Neural cell (in vitro differentiated cells): ENCODE measurements at regions not wholly inside any gene's neighbourhood (a gene's known extent, or its start where the extent isn't known, plus 50 kb on each side); places are given as distances from the start of the nearest gene placed in this dataset.

Experiments
- CTCF ChIP-seq: fragments of 450-650 bp; IDR thresholded peaks from 2 replicates; pipeline ENCODE4 v1.5.1; 2014; ENCODE audit warnings: antibody characterized with exemption, mild to moderate bottlenecking, moderate library complexity; ENCODE audit not compliant: poor library complexity, severe bottlenecking
- EP300 ChIP-seq: fragments of 450-650 bp; conservative IDR thresholded peaks from 2 replicates; pipeline ENCODE4 v1.6.1; 2014; ENCODE audit warnings: antibody characterized with exemption, mild to moderate bottlenecking, moderate library complexity; ENCODE audit not compliant: poor library complexity, severe bottlenecking
- POLR2AphosphoS5 ChIP-seq: IDR thresholded peaks from 2 replicates; pipeline ENCODE4 v1.6.1; 2012
- RAD21 ChIP-seq: fragments of 450-650 bp; conservative IDR thresholded peaks from 2 replicates; pipeline ENCODE4 v1.6.1; 2014; ENCODE audit warnings: antibody characterized with exemption, mild to moderate bottlenecking, moderate library complexity

DNA sequence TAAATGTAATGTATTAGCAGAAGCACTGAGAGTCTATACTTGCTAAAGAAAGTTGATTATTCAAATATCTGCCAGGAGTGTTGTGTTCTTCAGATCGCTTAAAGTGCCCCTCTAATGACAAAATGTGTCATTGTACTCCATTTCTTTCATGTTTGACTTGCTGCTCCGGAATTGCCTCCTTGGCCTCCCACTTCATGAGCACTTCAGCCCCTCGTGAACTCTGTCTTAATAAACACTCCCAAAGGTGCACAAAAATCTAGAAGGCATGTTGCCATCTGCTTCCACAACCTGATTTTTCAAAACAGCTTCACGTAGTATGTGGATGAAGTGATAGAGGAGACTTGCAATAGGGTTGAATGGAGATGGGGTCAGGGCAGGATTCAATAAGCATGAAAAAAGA is 396.1 kb downstream of the TDRD15 start:
- TF ChIP-seq CTCF (no peak), RAD21 (no peak), EP300 (no peak), POLR2AphosphoS5 (no peak)
